HG02623 (cell line): ENCODE measurements at regions not wholly inside any gene's neighbourhood (a gene's known extent, or its start where the extent isn't known, plus 50 kb on each side); places are given as distances from the start of the nearest gene placed in this dataset.

ENCODE experiments used
- ATAC-seq: cut with Tn5 transposase; IDR thresholded peaks from one replicate; pipeline ENCODE4 v1.9.1; 2021; ENCODE audit warnings: moderate library complexity; ENCODE audit not compliant: unreplicated experiment

DNA sequence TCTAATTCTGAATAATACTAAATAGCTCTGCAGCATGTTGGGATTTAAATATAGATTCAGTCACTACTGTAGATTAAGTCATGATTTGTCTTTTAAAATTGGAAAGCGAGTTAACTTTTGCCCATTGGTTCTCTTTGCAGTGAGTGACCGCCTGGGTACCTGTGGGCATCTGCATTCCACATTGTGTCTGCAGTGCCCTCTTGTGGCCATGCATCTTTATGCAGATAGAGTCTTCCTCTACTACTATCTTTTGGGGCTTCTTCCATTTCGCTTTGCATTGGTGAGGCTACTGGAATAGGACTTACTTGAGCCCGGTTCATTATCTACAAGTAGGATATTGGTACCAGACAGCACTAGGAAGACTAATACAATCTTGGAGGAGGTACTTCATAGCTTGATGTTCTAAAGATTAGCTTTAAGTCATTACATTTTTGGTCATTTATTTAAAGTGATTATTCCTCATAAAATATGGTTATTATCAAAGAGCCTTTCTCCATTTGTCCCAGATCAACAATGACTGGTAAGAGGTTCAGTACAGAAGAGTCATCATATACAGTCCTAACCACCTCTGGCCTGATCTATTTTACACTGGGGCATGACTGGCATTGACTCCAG lies 203.0 kb downstream of the SOCS6 start:
- ATAC-seq = peak; percentile 84

DNA sequence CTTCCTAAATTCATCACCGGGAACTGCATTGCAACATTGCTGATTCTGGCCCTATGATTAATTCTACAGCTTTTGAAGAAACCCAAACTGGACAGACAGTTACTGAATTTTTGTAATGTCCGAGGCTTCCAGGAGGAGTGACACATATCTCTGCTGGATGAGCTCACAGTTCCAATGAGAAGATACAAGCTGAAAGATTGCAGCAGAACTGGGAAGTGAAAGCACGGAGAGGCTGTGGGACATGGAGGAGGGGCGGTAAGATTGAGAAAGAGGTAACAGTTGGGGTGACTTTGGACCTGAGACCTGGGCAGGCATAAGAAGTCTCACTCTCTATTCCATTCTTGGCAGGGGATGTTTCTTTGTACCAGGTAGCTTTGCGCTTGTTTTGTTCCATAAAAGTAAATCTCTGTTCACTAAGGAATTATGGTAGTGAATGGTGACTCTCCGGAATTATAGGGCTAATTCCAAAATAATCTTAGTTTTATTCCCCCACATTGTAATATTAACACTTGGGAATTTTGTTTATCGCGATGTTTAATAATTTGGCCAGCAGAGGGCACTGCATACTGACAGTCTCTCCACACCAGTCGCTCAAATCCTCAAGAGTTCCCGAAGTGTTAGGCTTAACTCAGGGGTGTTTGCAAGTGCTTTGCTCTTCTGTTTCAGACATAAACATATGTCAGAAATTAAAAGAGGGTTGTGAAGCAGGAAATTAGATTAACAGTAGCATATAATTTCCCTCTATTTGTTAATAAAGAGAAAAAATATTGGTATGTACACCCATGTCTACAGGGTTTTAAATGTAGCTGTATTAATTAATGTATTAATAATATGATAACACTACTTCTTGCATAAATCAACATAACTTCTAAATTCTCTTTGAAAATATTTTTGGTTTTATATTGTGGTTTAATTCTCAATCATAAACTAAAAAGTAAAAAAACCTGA lies 201.4 kb downstream of the SOCS6 start:
- no peak for ATAC-seq

- ATAC-seq = no peak
Measured at GRCh38 chr18:70489571-70489970, 200.7 kb downstream of the SOCS6 start.

DNA sequence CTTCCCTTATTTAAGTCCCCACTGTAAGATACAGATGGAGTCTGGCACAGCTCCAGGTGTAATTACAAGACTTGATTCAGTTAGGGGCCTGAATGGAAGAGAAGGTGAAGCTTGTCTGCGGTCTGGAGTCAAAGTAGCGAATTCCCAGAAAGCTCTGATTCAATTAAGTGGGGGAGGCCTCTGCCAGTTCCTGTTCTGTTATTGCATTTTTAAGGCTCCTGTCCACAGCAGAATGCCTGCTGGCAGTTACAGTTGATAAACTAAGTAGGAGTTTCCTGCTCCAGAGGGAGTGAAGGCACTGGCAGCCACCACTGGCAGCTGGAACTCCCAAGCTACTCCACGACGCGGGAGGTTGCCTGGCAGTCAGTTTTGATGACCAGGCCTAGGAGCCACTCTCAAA lies 181.1 kb downstream of the SOCS6 start:
- no peak for ATAC-seq

- ATAC-seq = no peak
Measured at GRCh38 chr18:70468861-70469547, 180.2 kb downstream of the SOCS6 start.

- no peak for ATAC-seq
Measured at GRCh38 chr18:70464343-70465114, 175.7 kb downstream of the SOCS6 start.

DNA sequence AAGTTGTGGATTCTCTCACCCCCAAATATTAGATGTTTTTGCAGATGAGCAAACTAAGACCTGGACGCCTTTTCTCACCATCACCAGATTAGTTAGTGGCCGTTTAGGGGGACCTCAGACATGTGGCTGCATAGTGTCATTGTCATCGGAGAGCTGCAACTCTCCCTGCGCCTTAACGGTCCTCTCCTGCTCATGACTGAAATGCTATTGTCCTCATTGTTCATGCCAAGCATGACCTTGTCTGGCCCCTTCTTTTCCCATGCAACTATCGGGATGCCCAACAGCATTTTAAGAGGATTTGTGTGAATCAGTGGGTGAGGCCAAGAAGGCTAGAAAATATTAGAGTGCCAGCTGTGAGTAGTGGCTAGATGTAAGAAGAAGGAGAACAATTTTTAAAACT lies 174.2 kb downstream of the SOCS6 start:
- ATAC-seq = no peak

DNA sequence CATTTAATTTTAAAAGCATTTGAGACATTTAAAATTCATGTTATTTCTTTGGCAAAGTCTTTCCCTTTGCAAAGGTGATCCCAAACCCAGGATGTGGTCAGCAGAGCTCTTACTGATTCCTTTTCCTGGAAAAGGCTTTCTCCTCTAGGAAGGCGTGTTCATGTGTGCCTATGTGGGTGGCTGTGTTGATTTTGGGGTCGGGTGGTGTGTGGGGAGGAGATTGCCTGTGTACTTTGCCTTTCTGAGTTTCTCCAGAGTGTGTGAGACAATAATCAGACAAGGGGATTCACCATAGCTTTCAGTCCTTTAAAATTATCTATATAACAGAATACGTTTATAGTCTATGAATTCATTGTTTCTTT lies 173.2 kb downstream of the SOCS6 start:
- no peak for ATAC-seq

DNA sequence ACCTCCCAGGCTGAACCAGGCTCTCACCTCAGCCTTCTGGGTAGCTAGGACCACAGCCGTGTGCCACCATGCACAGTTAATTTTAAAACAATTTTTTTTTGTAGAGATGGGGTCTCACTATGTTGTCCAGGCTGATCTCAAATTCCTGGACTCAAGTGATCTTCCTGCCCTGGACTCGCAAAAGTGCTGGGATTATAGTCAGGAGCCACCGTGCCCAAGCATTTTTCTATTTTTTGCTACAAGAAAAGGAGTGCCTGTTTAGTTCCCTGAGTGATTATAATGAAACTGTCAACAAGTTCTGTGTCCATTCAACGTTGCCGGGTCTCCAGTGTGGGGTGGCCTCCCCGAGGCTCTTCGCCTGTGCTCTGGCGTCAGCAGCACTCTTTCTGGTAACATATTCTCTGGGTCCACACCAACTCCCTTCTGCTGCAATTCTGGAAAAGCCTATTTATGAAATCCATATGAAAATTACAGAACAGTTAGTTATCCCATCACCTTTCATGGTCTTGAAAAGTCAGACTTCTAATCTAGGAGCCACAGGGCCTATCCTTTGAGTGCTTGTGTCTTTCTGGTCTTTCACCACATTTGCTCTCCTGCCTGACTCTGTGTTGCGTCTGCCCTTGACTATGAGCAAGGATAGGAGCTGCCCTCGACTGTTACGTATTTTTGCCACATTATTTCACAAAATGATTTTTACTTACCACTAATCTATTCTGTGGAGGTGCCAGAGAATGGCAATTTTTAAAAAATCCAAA lies 172.7 kb downstream of the SOCS6 start:
- ATAC-seq = no peak

DNA sequence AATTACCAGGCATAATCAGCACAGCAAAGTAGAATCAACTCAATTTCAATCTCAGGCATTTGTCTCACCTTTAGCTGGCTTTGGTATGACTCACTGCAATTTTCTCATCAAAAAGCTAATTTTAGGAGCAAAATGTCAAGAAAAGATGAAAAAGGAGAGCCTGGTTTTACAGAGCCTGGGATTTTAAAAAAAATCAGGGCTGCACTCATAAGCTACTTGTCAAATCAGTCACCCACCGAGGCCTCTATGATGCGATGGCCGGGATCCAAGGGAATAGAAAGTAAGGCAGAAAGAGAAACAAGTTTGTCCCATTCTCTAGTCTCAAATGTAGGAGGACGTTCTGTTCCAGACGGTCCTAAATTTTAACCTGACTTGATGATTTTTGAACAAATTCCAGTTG lies 170.9 kb downstream of the SOCS6 start:
- no peak for ATAC-seq

- no peak for ATAC-seq
Measured at GRCh38 chr18:70459251-70459650, 170.4 kb downstream of the SOCS6 start.

- ATAC-seq = no peak
Measured at GRCh38 chr18:70457788-70458187, 168.9 kb downstream of the SOCS6 start.

DNA sequence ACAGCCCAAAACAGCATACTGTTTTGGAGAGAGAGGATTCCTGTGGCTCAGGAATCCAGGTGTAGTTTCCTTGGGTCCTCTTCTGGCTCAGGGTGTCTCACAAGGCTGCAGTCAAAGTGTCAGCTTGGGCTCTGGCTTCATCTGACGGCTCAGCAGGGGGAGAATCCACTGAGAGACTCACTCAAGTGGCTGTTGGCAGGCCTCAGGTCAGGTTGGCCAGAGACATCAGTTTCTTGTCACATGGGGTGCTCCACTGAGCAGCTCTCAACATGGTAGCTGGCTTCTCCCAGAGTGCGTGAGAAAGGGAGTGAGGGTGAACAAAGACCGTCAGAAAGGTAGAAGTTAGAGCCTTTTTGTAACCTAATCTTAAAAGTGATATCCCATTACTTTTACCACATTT lies 168.4 kb downstream of the SOCS6 start:
- no peak for ATAC-seq

DNA sequence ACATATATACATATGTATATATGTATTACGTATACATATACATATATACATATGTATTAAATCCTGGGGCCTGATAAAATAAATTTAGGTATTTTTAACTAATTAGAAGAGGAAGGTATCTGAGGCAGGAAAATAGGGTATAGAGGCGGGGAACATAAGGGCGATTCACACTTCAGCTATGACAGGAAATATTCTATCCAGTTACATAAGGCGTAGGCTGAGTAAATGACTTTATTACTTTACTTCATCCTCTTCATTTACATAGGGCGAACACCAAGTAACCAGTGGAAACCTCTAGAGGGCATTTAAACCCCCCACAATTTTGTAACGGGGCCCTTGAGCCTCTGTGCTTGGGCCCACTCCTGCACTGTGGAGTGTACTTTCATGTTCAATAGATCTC lies 167.5 kb downstream of the SOCS6 start:
- ATAC-seq = no peak

DNA sequence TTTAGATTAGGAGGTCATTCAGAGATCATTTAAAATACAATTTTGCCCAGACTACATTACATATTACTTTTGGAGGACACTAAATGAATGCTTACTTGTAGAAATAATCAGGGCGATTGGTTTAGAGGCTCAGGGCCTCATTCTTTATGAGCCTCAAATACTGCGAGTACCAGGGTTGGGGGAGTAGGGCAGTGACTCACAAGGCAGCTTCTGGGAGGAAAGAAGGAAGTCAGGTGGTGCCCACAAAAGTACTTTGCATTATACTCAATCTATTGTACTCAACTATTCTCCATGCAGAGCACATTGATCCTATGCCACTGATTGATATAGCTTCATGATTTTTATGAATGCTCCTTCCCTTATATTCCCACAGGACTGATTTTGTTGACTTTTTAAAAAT lies 166.9 kb downstream of the SOCS6 start:
- ATAC-seq = no peak

DNA sequence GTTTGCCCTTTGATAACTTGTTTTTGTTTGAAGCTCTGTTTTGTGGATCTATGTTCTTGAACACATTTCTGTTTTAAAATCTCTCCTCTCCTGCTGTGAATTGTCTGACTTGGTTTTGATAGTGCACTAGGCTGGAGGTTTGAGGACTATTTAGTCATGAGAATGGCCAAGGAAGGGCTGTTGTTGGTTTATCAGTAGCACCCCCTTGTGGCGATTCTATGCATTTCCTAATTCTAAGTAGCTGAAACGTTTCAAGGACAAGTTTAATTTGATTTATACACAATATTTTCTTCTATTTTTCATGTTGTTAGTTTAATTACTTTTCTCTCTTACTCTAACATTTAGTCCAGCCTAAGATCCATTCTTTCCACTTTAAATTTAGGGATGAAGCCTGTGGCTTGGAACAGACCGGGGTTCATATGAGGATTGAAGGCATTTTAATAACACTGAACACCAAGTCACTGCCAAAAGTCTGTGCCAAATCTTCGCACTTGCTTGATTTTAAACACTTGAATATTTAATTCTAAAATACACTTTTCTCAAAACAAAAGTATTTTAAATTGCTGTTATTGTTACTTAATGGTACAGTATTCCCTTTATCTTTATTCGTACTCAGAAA lies 166.0 kb downstream of the SOCS6 start:
- peak; percentile 77 for ATAC-seq

DNA sequence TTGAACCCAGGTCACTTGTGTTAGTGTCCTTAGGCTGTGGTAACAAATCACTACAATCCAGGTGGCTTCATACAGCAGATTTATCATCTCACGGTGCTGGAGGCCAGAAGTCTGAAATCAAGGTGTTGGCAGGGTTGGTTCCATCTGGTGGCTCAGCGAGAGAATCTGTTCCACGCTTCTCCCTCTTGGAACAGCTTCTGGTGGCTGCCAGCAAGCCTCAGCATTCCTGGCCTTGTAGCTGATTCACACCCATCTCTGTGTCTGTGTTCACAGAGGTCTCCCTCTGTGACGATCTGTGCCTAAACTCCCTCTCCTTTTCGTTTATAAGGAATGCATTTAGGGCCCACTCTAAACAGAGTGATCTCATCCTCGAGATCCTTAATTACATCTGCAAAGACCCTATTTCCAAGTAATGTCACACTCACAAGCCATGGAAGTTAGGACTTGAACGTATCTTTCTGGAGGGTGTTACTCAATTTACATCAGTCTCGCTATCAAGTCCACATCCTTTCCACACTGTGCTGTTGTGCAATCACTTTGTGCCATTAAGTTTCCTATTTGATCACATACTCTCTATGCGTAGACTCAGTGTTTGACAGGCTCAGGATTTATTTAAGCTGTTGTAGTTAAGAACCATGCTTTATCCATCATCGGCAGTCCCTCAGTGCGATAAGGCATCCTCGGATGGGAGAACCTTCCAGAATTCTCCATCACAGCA lies 164.4 kb downstream of the SOCS6 start:
- ATAC-seq = no peak

- ATAC-seq = no peak
Measured at GRCh38 chr18:70452501-70452900, 163.7 kb downstream of the SOCS6 start.
